ENCODE measurements at regions not wholly inside any gene's neighbourhood (a gene's known extent, or its start where the extent isn't known, plus 50 kb on each side); places are given as distances from the start of the nearest gene placed in this dataset.

- no peak for TF ChIP-seq CTCF (conservative IDR thresholded peaks at IDR 0.05; ENCODE audit: low read depth in 2 of 2)
- TF ChIP-seq POLR2AphosphoS5 (IDR thresholded peaks at IDR 0.05; ENCODE audit: low read depth), result no peak
- no peak for TF ChIP-seq EZH2 (IDR thresholded peaks at IDR 0.05; ENCODE audit: low read depth, unreplicated experiment)
- TF ChIP-seq REST (IDR thresholded peaks at IDR 0.05; ENCODE audit: unreplicated experiment), result no peak
- TF ChIP-seq STAT1 (IDR thresholded peaks at IDR 0.05; ENCODE audit: unreplicated experiment), result no peak
- no peak for TF ChIP-seq ZNF331 (CRISPR knock-in tag; IDR thresholded peaks at IDR 0.05; ENCODE audit: low read depth)
These were observed 160.2 kb downstream of the FBXO15 start for GRCh38 chr18:73987247-73987980.

Measured in GM23338 (cell line).